ENCODE measurements at regions not wholly inside any gene's neighbourhood (a gene's known extent, or its start where the extent isn't known, plus 50 kb on each side); places are given as distances from the start of the nearest gene placed in this dataset.
"Not testable (repeated sequence)": the region's sequence is repeated elsewhere in the genome, so short reads cannot be mapped to it uniquely, and the experiment has no call there.

DNA sequence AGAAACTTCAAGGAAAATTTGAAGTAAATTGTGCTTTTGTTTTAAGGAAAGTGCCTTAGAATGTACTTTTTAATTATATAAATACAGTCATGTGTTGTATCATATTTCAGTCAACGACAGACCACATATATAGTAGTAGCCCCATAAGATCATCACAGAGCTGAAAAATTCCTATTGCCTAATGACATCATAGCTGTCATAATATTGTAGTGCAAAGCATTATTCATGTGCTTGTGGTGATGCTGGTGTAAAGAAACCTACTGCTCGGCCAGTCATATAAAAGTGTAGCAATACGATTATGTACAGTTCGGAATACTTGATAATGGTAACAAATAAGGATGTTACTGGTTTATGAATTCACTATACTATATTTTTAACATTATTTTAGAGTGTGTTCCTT is 198.9 kb upstream of the SLC16A7 start:
- Histone ChIP-seq H3K36me3 (ENCODE audit: insufficient read depth, low read length) (no peaks in the 10 kb centered on the region), H3K9ac (ENCODE audit: low read depth, low read length, poor library complexity, severe bottlenecking) (no peak overlapping the region), H3K9me3 (ENCODE audit: insufficient read depth, low read depth, low read length) (no peaks in the 10 kb centered on the region), H3K79me2 (ENCODE audit: insufficient read depth, low read length) (no peaks in the 10 kb centered on the region), H4K20me1 (ENCODE audit: insufficient read depth, low read length, poor library complexity, severe bottlenecking) (no peaks in the 10 kb centered on the region), H3F3A (ENCODE audit: low read depth) (no peaks in the 10 kb centered on the region), H3K4me2 (ENCODE audit: low read depth, low read length, poor library complexity, severe bottlenecking) (no peak overlapping the region), H2AFZ (ENCODE audit: low read length) (no peak overlapping the region), H3K27me3 (ENCODE audit: insufficient read depth, low read length, poor library complexity, severe bottlenecking) (no peaks in the 10 kb centered on the region), H3K4me1 (ENCODE audit: insufficient read depth, low read length, poor library complexity, severe bottlenecking) (no peaks in the 10 kb centered on the region), H3K9me2 (replicated peaks; ENCODE audit: low read depth, low read length) (no peaks in the 10 kb centered on the region), H3K4me3 (ENCODE audit: low read length, poor library complexity, severe bottlenecking) (no peak overlapping the region)
- TF ChIP-seq EZH2phosphoT487 (IDR thresholded peaks at IDR 0.05; ENCODE audit: borderline replicate concordance): no peak
- TF ChIP-seq, protein P1, sequence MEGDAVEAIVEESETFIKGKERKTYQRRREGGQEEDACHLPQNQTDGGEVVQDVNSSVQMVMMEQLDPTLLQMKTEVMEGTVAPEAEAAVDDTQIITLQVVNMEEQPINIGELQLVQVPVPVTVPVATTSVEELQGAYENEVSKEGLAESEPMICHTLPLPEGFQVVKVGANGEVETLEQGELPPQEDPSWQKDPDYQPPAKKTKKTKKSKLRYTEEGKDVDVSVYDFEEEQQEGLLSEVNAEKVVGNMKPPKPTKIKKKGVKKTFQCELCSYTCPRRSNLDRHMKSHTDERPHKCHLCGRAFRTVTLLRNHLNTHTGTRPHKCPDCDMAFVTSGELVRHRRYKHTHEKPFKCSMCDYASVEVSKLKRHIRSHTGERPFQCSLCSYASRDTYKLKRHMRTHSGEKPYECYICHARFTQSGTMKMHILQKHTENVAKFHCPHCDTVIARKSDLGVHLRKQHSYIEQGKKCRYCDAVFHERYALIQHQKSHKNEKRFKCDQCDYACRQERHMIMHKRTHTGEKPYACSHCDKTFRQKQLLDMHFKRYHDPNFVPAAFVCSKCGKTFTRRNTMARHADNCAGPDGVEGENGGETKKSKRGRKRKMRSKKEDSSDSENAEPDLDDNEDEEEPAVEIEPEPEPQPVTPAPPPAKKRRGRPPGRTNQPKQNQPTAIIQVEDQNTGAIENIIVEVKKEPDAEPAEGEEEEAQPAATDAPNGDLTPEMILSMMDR (conservative IDR thresholded peaks at IDR 0.05; ENCODE audit: low read length): no peak

DNA sequence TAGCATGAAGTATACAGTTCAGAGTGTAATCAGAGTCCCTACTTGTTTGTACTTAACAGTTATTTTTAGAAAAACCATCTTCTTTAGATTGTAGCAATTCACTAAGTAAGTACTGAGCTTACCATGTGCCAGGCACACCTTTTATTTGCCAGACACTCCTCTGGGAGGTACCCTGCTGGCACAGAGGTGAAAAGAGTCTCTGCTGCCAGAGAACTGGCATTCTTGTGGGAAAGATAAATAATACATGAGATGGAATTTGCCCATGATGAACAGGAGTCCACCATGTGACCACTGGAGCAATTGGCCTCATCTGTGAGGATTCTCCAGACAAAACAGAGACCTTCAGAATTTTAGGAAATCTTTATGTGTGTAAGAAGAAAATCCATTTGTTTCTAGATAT is 199.3 kb upstream of the SLC16A7 start:
- Histone ChIP-seq H3F3A (ENCODE audit: low read depth) (no peaks in the 10 kb centered on the region), H3K4me3 (ENCODE audit: low read length, poor library complexity, severe bottlenecking) (no peak overlapping the region), H3K9me2 (replicated peaks; ENCODE audit: low read depth, low read length) (no peaks in the 10 kb centered on the region), H3K27me3 (ENCODE audit: insufficient read depth, low read length, poor library complexity, severe bottlenecking) (no peaks in the 10 kb centered on the region), H4K20me1 (ENCODE audit: insufficient read depth, low read length, poor library complexity, severe bottlenecking) (no peaks in the 10 kb centered on the region), H3K9me3 (ENCODE audit: insufficient read depth, low read depth, low read length) (no peaks in the 10 kb centered on the region), H3K79me2 (ENCODE audit: insufficient read depth, low read length) (no peaks in the 10 kb centered on the region), H3K4me2 (ENCODE audit: low read depth, low read length, poor library complexity, severe bottlenecking) (no peak overlapping the region), H3K36me3 (ENCODE audit: insufficient read depth, low read length) (no peaks in the 10 kb centered on the region), H3K9ac (ENCODE audit: low read depth, low read length, poor library complexity, severe bottlenecking) (no peak overlapping the region), H3K4me1 (ENCODE audit: insufficient read depth, low read length, poor library complexity, severe bottlenecking) (no peaks in the 10 kb centered on the region), H2AFZ (ENCODE audit: low read length) (no peak overlapping the region)
- TF ChIP-seq, protein P1 (conservative IDR thresholded peaks at IDR 0.05; ENCODE audit: low read length): no peak
- TF ChIP-seq EZH2phosphoT487 (IDR thresholded peaks at IDR 0.05; ENCODE audit: borderline replicate concordance): no peak

DNA sequence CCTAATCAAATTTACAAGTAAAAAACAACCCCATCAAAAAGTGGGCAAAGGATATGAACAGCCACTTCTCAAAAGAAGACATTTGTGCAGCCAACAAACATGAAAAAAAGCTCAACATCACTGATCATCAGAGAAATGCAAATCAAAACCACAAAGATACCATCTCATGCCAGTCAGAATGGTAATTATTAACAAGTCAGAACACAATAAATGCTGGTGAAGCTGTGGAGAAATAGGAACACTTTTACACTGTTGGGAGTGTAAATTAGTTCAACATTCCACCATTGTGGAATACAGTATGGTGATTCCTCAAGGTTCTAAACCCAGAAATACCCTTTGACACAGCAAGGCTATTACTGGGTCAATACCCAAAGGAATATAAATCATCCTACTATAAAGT is 200.5 kb upstream of the SLC16A7 start:
- H3K9ac ChIP-seq (ENCODE audit: low read depth, low read length, poor library complexity, severe bottlenecking); H3K79me2 ChIP-seq (ENCODE audit: insufficient read depth, low read length); H3K4me1 ChIP-seq (ENCODE audit: insufficient read depth, low read length, poor library complexity, severe bottlenecking); H3F3A ChIP-seq (ENCODE audit: low read depth); H3K36me3 ChIP-seq (ENCODE audit: insufficient read depth, low read length); H3K4me2 ChIP-seq (ENCODE audit: low read depth, low read length, poor library complexity, severe bottlenecking); H3K4me3 ChIP-seq (ENCODE audit: low read length, poor library complexity, severe bottlenecking); H3K9me2 ChIP-seq (replicated peaks; ENCODE audit: low read depth, low read length); H3K27me3 ChIP-seq (ENCODE audit: insufficient read depth, low read length, poor library complexity, severe bottlenecking); H3K9me3 ChIP-seq (ENCODE audit: insufficient read depth, low read depth, low read length); H2AFZ ChIP-seq (ENCODE audit: low read length); H4K20me1 ChIP-seq (ENCODE audit: insufficient read depth, low read length, poor library complexity, severe bottlenecking): not testable (repeated sequence)

DNA sequence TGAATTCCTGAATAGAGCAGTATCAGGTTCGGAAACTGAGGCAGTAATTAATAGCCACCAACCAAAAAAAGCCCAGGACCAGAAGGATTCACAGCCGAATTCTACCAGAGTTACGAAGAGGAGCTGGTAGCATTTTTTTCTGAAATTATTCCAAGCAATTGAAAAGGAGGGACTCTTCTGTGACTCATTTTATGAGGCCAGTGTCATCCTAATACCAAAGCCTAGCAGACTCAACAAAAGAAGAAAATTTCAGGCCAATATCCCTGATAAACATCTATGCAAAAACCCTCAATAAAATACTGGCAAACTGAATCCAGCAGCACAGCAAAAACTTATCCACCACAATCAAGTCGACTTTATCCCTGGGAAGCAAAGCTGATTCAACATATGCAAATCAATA is 202.3 kb upstream of the SLC16A7 start:
- H2AFZ ChIP-seq (ENCODE audit: low read length): no peak overlapping the region
- H3K9me2 ChIP-seq (replicated peaks; ENCODE audit: low read depth, low read length): no peaks in the 10 kb centered on the region
- no peaks in the 10 kb centered on the region for H3K27me3 ChIP-seq (ENCODE audit: insufficient read depth, low read length, poor library complexity, severe bottlenecking)
- no peak overlapping the region for H3K4me2 ChIP-seq (ENCODE audit: low read depth, low read length, poor library complexity, severe bottlenecking)
- no peak overlapping the region for H3K9ac ChIP-seq (ENCODE audit: low read depth, low read length, poor library complexity, severe bottlenecking)
- H3K4me1 ChIP-seq (ENCODE audit: insufficient read depth, low read length, poor library complexity, severe bottlenecking): no peaks in the 10 kb centered on the region
- H3K4me3 ChIP-seq (ENCODE audit: low read length, poor library complexity, severe bottlenecking): no peak overlapping the region
- TF ChIP-seq EZH2phosphoT487 (IDR thresholded peaks at IDR 0.05; ENCODE audit: borderline replicate concordance): no peak
- TF ChIP-seq, protein P1 (conservative IDR thresholded peaks at IDR 0.05; ENCODE audit: low read length): no peak
- no peaks in the 10 kb centered on the region for H4K20me1 ChIP-seq (ENCODE audit: insufficient read depth, low read length, poor library complexity, severe bottlenecking)
- no peaks in the 10 kb centered on the region for H3K79me2 ChIP-seq (ENCODE audit: insufficient read depth, low read length)
- H3F3A ChIP-seq (ENCODE audit: low read depth): no peaks in the 10 kb centered on the region
- no peaks in the 10 kb centered on the region for H3K9me3 ChIP-seq (ENCODE audit: insufficient read depth, low read depth, low read length)
- no peaks in the 10 kb centered on the region for H3K36me3 ChIP-seq (ENCODE audit: insufficient read depth, low read length)
